ENCODE measurements at regions not wholly inside any gene's neighbourhood (a gene's known extent, or its start where the extent isn't known, plus 50 kb on each side); places are given as distances from the start of the nearest gene placed in this dataset.

GRCh38 chr4:111492496-111492895 lies 652.8 kb upstream of the FAM241A start:
- no peaks in the 10 kb centered on the region for H3K4me1 ChIP-seq
- DNase-seq (no peak), ATAC-seq (no peak)
- intact Hi-C loops (cut with DNase I): no loop called here
- WGBS (ENCODE audit: insufficient coverage, low coverage, low lambda C conversion rate, missing lambda C conversion rate): 21% methylated on average over 1 of the region's 1 CpG
- H3K9me3 ChIP-seq: no peaks in the 10 kb centered on the region
- no peak overlapping the region for H3K27ac ChIP-seq
- TF ChIP-seq POLR2A (IDR thresholded peaks at IDR 0.05) (no peak), CTCF (IDR thresholded peaks at IDR 0.05) (no peak)
- H3K36me3 ChIP-seq: no peaks in the 10 kb centered on the region
- no peak overlapping the region for H3K4me3 ChIP-seq
- no peaks in the 10 kb centered on the region for H3K27me3 ChIP-seq

DNA sequence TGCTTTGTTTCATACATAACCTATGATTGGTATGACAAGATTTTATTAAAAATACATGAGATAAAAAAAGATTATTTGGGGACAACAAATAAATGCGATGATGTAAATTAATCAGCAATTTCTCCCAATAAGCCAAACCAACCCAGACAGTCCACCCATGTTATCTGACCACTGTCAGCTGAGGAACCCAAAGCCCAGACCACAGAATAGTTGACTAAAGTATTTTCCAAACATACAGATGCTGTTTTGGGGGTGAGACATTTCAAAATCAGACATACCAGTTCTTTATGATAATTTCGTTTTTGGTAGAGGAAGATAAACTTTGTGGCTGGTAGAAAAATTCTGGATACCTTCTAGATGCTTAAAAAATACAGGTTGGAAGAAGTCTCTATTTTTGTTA lies 650.8 kb upstream of the FAM241A start:
- TF ChIP-seq CTCF (IDR thresholded peaks at IDR 0.05) (no peak), POLR2A (IDR thresholded peaks at IDR 0.05) (no peak)
- intact Hi-C loops (cut with DNase I): no loop called here
- WGBS (ENCODE audit: insufficient coverage, low coverage, low lambda C conversion rate, missing lambda C conversion rate): 40% methylated on average over 2 of the region's 2 CpGs
- ATAC-seq (no peak), DNase-seq (no peak)
- Histone ChIP-seq H3K9me3 (no peaks in the 10 kb centered on the region), H3K4me1 (no peaks in the 10 kb centered on the region), H3K27ac (no peak overlapping the region), H3K4me3 (no peak overlapping the region), H3K36me3 (no peaks in the 10 kb centered on the region), H3K27me3 (no peaks in the 10 kb centered on the region)

- no peak for TF ChIP-seq POLR2A (IDR thresholded peaks at IDR 0.05)
- TF ChIP-seq CTCF (IDR thresholded peaks at IDR 0.05): no peak
- intact Hi-C loops (cut with DNase I): no loop called here
- Histone ChIP-seq H3K27me3 (no peaks in the 10 kb centered on the region), H3K9me3 (no peaks in the 10 kb centered on the region), H3K36me3 (no peaks in the 10 kb centered on the region), H3K27ac (no peak overlapping the region), H3K4me3 (no peak overlapping the region), H3K4me1 (no peaks in the 10 kb centered on the region)
- no peak for ATAC-seq
- 0% methylated on average over 1 of the region's 1 CpG for WGBS (ENCODE audit: insufficient coverage, low coverage, low lambda C conversion rate, missing lambda C conversion rate)
- no peak for DNase-seq
These were observed 650.3 kb upstream of the FAM241A start for GRCh38 chr4:111494971-111495370.

GRCh38 chr4:111499291-111499690 lies 646.0 kb upstream of the FAM241A start:
- ATAC-seq: no peak
- Histone ChIP-seq H3K36me3 (no peaks in the 10 kb centered on the region), H3K9me3 (no peaks in the 10 kb centered on the region), H3K4me3 (no peak overlapping the region), H3K27me3 (no peaks in the 10 kb centered on the region), H3K4me1 (no peaks in the 10 kb centered on the region), H3K27ac (no peak overlapping the region)
- 50% methylated on average over 3 of the region's 3 CpGs for WGBS (ENCODE audit: insufficient coverage, low coverage, low lambda C conversion rate, missing lambda C conversion rate)
- DNase-seq: no peak
- intact Hi-C loops (cut with DNase I): no loop called here
- TF ChIP-seq CTCF (IDR thresholded peaks at IDR 0.05) (no peak), POLR2A (IDR thresholded peaks at IDR 0.05) (no peak)

- DNase-seq: no peak
- Histone ChIP-seq H3K4me1 (no peaks in the 10 kb centered on the region), H3K9me3 (no peaks in the 10 kb centered on the region), H3K27me3 (no peaks in the 10 kb centered on the region), H3K27ac (no peak overlapping the region), H3K4me3 (no peak overlapping the region), H3K36me3 (no peaks in the 10 kb centered on the region)
- no peak for TF ChIP-seq POLR2A (IDR thresholded peaks at IDR 0.05)
- no peak for TF ChIP-seq CTCF (IDR thresholded peaks at IDR 0.05)
- no peak for ATAC-seq
- WGBS (ENCODE audit: insufficient coverage, low coverage, low lambda C conversion rate, missing lambda C conversion rate): 27% methylated on average over 1 of the region's 1 CpG
- intact Hi-C loops (cut with DNase I): no loop called here
These were observed 645.5 kb upstream of the FAM241A start for GRCh38 chr4:111499706-111500105.

Data from right lobe of liver (tissue), 6 donors.